ENCODE measurements at regions not wholly inside any gene's neighbourhood (a gene's known extent, or its start where the extent isn't known, plus 50 kb on each side); places are given as distances from the start of the nearest gene placed in this dataset.

- Mint-ChIP-seq H3K36me3 (no peaks in the 10 kb centered on the region), H3K9me3 (no peaks in the 10 kb centered on the region), H3K27me3 (ENCODE audit: low read depth in 3 of 3) (no peaks in the 10 kb centered on the region), H3K27ac (no peak overlapping the region), H3K4me3 (no peak overlapping the region), H3K4me1 (no peaks in the 10 kb centered on the region)
- Histone ChIP-seq H3K79me2 (ENCODE audit: insufficient read depth, low read length) (no peaks in the 10 kb centered on the region), H3K36me3 (replicated peaks in 1 of 2; ENCODE audit: control insufficient read depth in 1 of 2, insufficient read depth in 2 of 2, low read length in 2 of 2) (no peaks in the 10 kb centered on the region), H3K4me3 (replicated peaks in 1 of 3; ENCODE audit: low read depth in 2 of 3, low read length in 3 of 3) (no peak overlapping the region), H3K4me2 (replicated peaks; ENCODE audit: extremely low read depth, low read length, poor library complexity, severe bottlenecking) (no peak overlapping the region), H3K27me3 (ENCODE audit: control insufficient read depth in 2 of 2, insufficient read depth in 2 of 2, low read length in 2 of 2) (no peaks in the 10 kb centered on the region), H2AFZ (ENCODE audit: insufficient read depth, low read depth, low read length, poor library complexity, severe bottlenecking) (no peak overlapping the region), H4K20me1 (ENCODE audit: insufficient read depth, low read length) (no peaks in the 10 kb centered on the region), H3K4me1 (ENCODE audit: control insufficient read depth in 1 of 2, insufficient read depth in 2 of 2, low read length in 2 of 2) (no peaks in the 10 kb centered on the region), H3K27ac (ENCODE audit: low read depth in 1 of 2, low read length in 2 of 2) (no peak overlapping the region), H3K9ac (ENCODE audit: insufficient read depth, low read length, poor library complexity, severe bottlenecking) (no peak overlapping the region), H3K9me3 (replicated peaks in 1 of 2; ENCODE audit: control insufficient read depth in 1 of 2, insufficient read depth in 1 of 2, low read length in 2 of 2) (no peaks in the 10 kb centered on the region)
- TF ChIP-seq CTCF (IDR thresholded peaks at IDR 0.05), result no peak
- 89% methylated on average over 3 of the region's 3 CpGs for WGBS (ENCODE audit: insufficient coverage)
- intact Hi-C loops (cut with micrococcal nuclease), result no loop called here
- no peak for DNase-seq
Measured at GRCh38 chr3:76349715-76350480, 564.5 kb upstream of the ZNF717 start.

GRCh38 chr3:76352051-76352450, 566.7 kb upstream of the ZNF717 start:
- H3K4me3 Mint-ChIP-seq, result no peak overlapping the region
- no peaks in the 10 kb centered on the region for H4K20me1 ChIP-seq (ENCODE audit: insufficient read depth, low read length)
- intact Hi-C loops (cut with micrococcal nuclease), result no loop called here
- no peaks in the 10 kb centered on the region for H3K4me1 ChIP-seq (ENCODE audit: control insufficient read depth in 1 of 2, insufficient read depth in 2 of 2, low read length in 2 of 2)
- H3K4me2 ChIP-seq (replicated peaks; ENCODE audit: extremely low read depth, low read length, poor library complexity, severe bottlenecking), result no peak overlapping the region
- no peaks in the 10 kb centered on the region for H3K36me3 ChIP-seq (replicated peaks in 1 of 2; ENCODE audit: control insufficient read depth in 1 of 2, insufficient read depth in 2 of 2, low read length in 2 of 2)
- no peaks in the 10 kb centered on the region for H3K4me1 Mint-ChIP-seq
- no peak for TF ChIP-seq CTCF (IDR thresholded peaks at IDR 0.05)
- no peaks in the 10 kb centered on the region for H3K79me2 ChIP-seq (ENCODE audit: insufficient read depth, low read length)
- H3K27ac Mint-ChIP-seq, result no peak overlapping the region
- H3K27me3 ChIP-seq (ENCODE audit: control insufficient read depth in 2 of 2, insufficient read depth in 2 of 2, low read length in 2 of 2), result no peaks in the 10 kb centered on the region
- H3K9me3 Mint-ChIP-seq, result no peaks in the 10 kb centered on the region
- no peak overlapping the region for H2AFZ ChIP-seq (ENCODE audit: insufficient read depth, low read depth, low read length, poor library complexity, severe bottlenecking)
- H3K27me3 Mint-ChIP-seq (ENCODE audit: low read depth in 3 of 3), result no peaks in the 10 kb centered on the region
- no peaks in the 10 kb centered on the region for H3K9me3 ChIP-seq (replicated peaks in 1 of 2; ENCODE audit: control insufficient read depth in 1 of 2, insufficient read depth in 1 of 2, low read length in 2 of 2)
- H3K36me3 Mint-ChIP-seq, result no peaks in the 10 kb centered on the region
- H3K4me3 ChIP-seq (replicated peaks in 1 of 3; ENCODE audit: low read depth in 2 of 3, low read length in 3 of 3), result no peak overlapping the region
- H3K9ac ChIP-seq (ENCODE audit: insufficient read depth, low read length, poor library complexity, severe bottlenecking), result no peak overlapping the region
- no peak for DNase-seq
- no peak overlapping the region for H3K27ac ChIP-seq (ENCODE audit: low read depth in 1 of 2, low read length in 2 of 2)
- no CpG with 5 or more reads among the region's 1 CpG for WGBS (ENCODE audit: insufficient coverage)
